Coronary artery (tissue), 2 donors: ENCODE measurements at regions not wholly inside any gene's neighbourhood (a gene's known extent, or its start where the extent isn't known, plus 50 kb on each side); places are given as distances from the start of the nearest gene placed in this dataset.

Experiments used
- DNase-seq: peaks from one replicate; pipeline ENCODE4 v3.0.0-alpha.2; 2017; ENCODE audit warnings: low spot score
- H3K27ac ChIP-seq, 2 donors: fragments of 200-600 bp; sonication (generic); one replicate each; pipeline ENCODE4 v1.5.1; 2016 to 2019
- H3K4me3 ChIP-seq: fragments of 200-600 bp; sonication (generic); 2 replicates; pipeline ENCODE4 v1.5.1; 2016; ENCODE audit warnings: mild to moderate bottlenecking, moderate library complexity
- CTCF ChIP-seq: fragments of 200-600 bp; sonication (generic); IDR thresholded peaks from one replicate; pipeline ENCODE4 v1.5.1; 2019; ENCODE audit warnings: antibody characterized with exemption

GRCh38 chr4:4671774-4672349 is 130.0 kb upstream of the STX18 start:
- TF ChIP-seq CTCF: no peak
- no peak for DNase-seq
- Histone ChIP-seq H3K27ac (no peak overlapping the region), H3K4me3 (no peak overlapping the region)

- TF ChIP-seq CTCF: no peak
- Histone ChIP-seq H3K27ac (no peak overlapping the region), H3K4me3 (no peak overlapping the region)
- no peak for DNase-seq
These were observed 129.0 kb upstream of the STX18 start for GRCh38 chr4:4670869-4671268.

DNA sequence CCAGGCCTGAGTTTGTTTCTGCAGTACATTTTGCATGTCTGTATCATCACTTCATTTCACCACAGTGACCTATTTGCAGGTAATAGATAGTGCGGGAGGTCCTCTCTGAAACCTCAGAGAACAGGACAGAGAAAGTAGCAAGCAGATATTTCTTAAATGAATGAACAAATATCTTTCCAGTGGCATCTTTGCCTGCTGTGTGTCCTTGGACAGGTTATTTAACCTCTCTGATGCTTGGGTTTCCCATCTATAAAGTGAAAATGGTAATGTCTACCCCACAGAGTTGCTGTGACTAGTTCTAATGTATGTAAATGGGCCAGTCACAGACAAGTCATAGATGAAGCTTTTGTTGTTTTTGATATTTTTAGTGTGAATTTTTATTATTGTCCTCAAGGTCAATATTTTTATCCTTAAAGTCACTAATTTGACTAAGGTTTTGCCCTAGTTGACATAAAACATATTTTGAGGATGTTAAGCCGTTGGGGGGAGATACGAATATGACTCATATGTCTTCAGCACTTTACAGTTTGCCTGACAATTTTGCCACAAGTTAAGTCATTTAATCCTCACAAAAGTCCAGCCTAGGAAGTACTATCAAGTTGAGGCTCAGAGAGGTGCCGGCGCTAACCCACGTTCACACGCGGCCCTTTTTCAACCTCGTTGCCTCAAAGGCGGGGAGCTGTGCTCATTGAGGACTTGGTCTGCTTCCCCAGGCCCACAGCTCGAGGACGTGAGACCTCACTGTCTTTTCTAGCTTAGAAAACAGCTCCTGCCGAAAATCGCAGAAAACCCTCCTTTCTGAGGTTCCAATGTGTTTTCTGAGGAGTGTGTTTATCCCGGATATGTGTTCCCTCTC is 126.7 kb upstream of the STX18 start:
- no peak for TF ChIP-seq CTCF
- Histone ChIP-seq H3K4me3 (no peak overlapping the region), H3K27ac (no peak overlapping the region)
- DNase-seq: no peak

DNA sequence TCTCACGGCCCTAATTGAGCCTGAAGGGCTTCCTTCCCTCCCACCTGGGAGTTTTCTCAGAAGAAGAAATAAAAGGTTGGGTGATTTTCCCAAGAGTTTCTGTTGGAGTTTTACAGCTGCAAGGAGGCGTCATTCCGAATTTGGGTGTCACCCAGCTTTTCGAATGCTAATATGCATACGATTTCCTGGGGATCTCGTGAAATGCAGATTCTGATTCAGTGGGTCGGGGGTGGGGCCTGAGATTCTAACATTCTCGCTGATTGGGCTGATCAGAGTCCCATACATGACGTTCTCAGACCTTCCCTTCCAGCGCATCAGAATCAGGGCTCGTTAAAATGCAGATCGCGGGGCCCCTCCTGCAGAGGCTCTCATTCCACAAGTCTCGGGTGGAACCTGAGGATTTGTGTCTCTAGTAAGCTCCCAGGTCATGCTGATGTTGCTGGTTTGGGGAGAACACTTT is 125.8 kb upstream of the STX18 start:
- no peak overlapping the region for H3K27ac ChIP-seq
- DNase-seq: no peak
- TF ChIP-seq CTCF: no peak
- H3K4me3 ChIP-seq: no peak overlapping the region

DNA sequence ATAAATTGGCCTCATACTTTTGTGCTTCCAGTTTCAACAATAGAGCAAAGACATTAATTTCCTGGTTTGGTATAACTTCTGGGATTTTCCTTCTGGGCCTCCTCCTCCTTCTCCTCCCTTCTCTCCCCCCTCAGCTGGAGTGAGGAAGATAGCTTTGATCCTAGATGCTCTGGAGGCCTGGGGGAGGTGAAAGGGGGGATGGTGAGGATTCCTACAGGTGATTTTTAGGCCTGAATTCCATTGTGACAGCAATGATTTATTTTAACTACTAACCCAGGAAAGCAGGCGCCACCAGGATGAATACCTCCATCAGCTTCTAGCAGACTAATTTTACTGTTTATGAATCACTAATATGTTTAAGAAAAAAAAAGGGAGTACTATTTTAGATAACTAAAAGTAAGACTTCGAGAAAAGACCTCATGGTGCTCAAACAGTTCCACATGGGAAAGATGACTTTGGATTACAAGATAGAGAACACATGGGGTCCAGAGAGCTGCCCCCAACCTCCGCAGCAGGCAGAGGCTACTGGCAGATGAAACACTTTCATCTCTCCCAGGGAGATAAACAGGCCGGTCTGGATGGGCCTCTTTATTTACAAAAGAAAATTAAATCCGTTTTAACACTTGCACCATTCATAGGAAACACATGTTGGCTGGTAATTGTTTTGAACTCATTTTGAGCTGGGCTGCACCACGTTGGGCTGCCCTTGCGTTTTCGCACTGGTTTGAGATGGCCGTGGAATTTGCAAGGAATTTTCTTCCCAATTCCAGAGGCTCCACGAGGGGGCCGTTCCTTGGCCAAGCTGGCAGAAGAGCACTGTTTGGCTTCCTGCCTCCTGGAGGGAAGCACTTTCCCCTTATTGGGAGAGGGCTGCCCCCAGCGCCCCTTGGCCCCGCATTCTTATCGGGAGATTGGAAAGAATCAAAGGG is 125.1 kb upstream of the STX18 start:
- Histone ChIP-seq H3K27ac (no peak overlapping the region), H3K4me3 (no peak overlapping the region)
- no peak for TF ChIP-seq CTCF
- DNase-seq: no peak

DNA sequence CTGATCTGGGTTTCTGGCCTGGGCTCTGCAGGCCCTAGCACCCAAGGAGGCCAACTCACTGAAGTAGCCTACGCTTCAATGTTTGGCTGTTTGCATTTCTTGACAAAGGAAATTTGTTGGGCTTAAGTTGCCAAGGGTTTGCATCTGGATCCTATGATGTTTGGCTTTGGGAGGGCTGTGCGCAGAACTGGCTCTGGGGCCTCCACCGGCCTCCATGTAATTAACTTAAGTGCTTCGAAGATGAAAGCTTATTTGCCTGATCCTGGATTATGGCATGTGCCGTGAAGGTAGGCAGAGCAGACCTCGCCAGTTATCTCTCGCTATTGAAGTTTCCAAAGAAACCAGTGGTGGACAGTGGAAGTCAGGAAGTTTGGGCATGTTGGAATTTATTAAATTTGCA is 124.3 kb upstream of the STX18 start:
- no peak for TF ChIP-seq CTCF
- H3K4me3 ChIP-seq: no peak overlapping the region
- DNase-seq: no peak
- no peak overlapping the region for H3K27ac ChIP-seq
